Smooth muscle cell (in vitro differentiated cells): ENCODE measurements at regions not wholly inside any gene's neighbourhood (a gene's known extent, or its start where the extent isn't known, plus 50 kb on each side); places are given as distances from the start of the nearest gene placed in this dataset.

ENCODE experiments used
- DNase-seq: peaks from one replicate; lab custom pipeline; 2025; ENCODE audit not compliant: unreplicated experiment; lab: John Stamatoyannopoulos, UW
- H2AFZ ChIP-seq: fragments of 200-600 bp; sonication (generic); 2 replicates; pipeline ENCODE4 v1.6.0; 2016; ENCODE audit warnings: antibody characterized with exemption, low read depth, mild to moderate bottlenecking
- H3F3A ChIP-seq: fragments of 200-600 bp; sonication (generic); 2 replicates; pipeline ENCODE4 v1.6.0; 2017; ENCODE audit warnings: antibody characterized with exemption, low read depth
- H3K27ac ChIP-seq: fragments of 200-600 bp; sonication (generic); 2 replicates; pipeline ENCODE4 v1.5.1; 2016; ENCODE audit warnings: low read depth, mild to moderate bottlenecking
- H3K27me3 ChIP-seq: fragments of 200-600 bp; sonication (generic); 2 replicates; pipeline ENCODE4 v1.6.1; 2016; ENCODE audit warnings: low read depth, mild to moderate bottlenecking
- H3K36me3 ChIP-seq: fragments of 200-600 bp; sonication (generic); 2 replicates; pipeline ENCODE4 v1.5.1; 2016; ENCODE audit warnings: low read depth
- H3K4me1 ChIP-seq: fragments of 200-600 bp; sonication (generic); 2 replicates; pipeline ENCODE4 v1.5.1; 2016; ENCODE audit warnings: low read depth
- H3K4me2 ChIP-seq: fragments of 200-600 bp; sonication (generic); 2 replicates; pipeline ENCODE4 v1.6.0; 2016; ENCODE audit warnings: mild to moderate bottlenecking
- H3K4me3 ChIP-seq: fragments of 200-600 bp; sonication (generic); 2 replicates; pipeline ENCODE4 v1.5.1; 2016; ENCODE audit warnings: mild to moderate bottlenecking
- H3K79me2 ChIP-seq: fragments of 200-600 bp; sonication (generic); 2 replicates; pipeline ENCODE4 v1.6.0; 2016; ENCODE audit warnings: low read depth, mild to moderate bottlenecking
- H3K9ac ChIP-seq: fragments of 200-600 bp; sonication (generic); 2 replicates; pipeline ENCODE4 v1.6.0; 2016; ENCODE audit warnings: low read depth
- H3K9me3 ChIP-seq: fragments of 200-600 bp; sonication (generic); replicated peaks from 2 replicates; pipeline ENCODE4 v1.5.1; 2016; ENCODE audit warnings: low read depth
- H4K20me1 ChIP-seq: fragments of 200-600 bp; sonication (generic); 2 replicates; pipeline ENCODE4 v1.6.0; 2016; ENCODE audit warnings: low read depth
- CTCF ChIP-seq: fragments of 200-600 bp; sonication (generic); IDR thresholded peaks from 2 replicates; pipeline ENCODE4 v1.5.1; 2017; ENCODE audit warnings: borderline replicate concordance, mild to moderate bottlenecking, antibody characterized with exemption; ENCODE audit not compliant: insufficient read depth, poor library complexity, severe bottlenecking
- WGBS: methylation state at CpG from one replicate; pipeline ENCODE4 v1.1.7; 2016; ENCODE audit warnings: low lambda C conversion rate; 5-methylcytosine and 5-hydroxymethylcytosine counted together

GRCh38 chr2:30374380-30374779, 72.7 kb upstream of the LCLAT1 start:
- Histone ChIP-seq H3K27ac (no peak overlapping the region), H4K20me1 (no peaks in the 10 kb centered on the region), H3K4me1 (no peaks in the 10 kb centered on the region), H3K36me3 (no peaks in the 10 kb centered on the region), H2AFZ (no peak overlapping the region), H3K9ac (no peak overlapping the region), H3K4me2 (no peak overlapping the region), H3K79me2 (no peaks in the 10 kb centered on the region), H3F3A (peaks cover 9% of the 10 kb centered on the region), H3K4me3 (no peak overlapping the region), H3K27me3 (no peaks in the 10 kb centered on the region), H3K9me3 (no peaks in the 10 kb centered on the region)
- no peak for TF ChIP-seq CTCF
- 91% methylated on average over 2 of the region's 2 CpGs for WGBS
- no peak for DNase-seq

GRCh38 chr2:30375915-30376314, 71.1 kb upstream of the LCLAT1 start:
- H3K79me2 ChIP-seq: no peaks in the 10 kb centered on the region
- TF ChIP-seq CTCF: no peak
- H3F3A ChIP-seq: peaks cover 9% of the 10 kb centered on the region

GRCh38 chr2:30379481-30379880, 67.6 kb upstream of the LCLAT1 start:
- H3K4me2 ChIP-seq: no peak overlapping the region
- H3K4me3 ChIP-seq: no peak overlapping the region
- H3K9ac ChIP-seq: no peak overlapping the region
- no peak overlapping the region for H2AFZ ChIP-seq
- H3K4me1 ChIP-seq: no peaks in the 10 kb centered on the region
- WGBS: 97% methylated on average over 1 of the region's 1 CpG
- no peaks in the 10 kb centered on the region for H3K36me3 ChIP-seq
- H3K9me3 ChIP-seq: no peaks in the 10 kb centered on the region
- no peaks in the 10 kb centered on the region for H4K20me1 ChIP-seq
- H3K27ac ChIP-seq: no peak overlapping the region
- H3K27me3 ChIP-seq: peaks cover 3% of the 10 kb centered on the region
- TF ChIP-seq CTCF: no peak
- H3F3A ChIP-seq: peaks cover 3% of the 10 kb centered on the region
- H3K79me2 ChIP-seq: no peaks in the 10 kb centered on the region
- no peak for DNase-seq

More at GRCh38 chr2:30375915-30376314, 71.1 kb upstream of the LCLAT1 start:
- no peaks in the 10 kb centered on the region for H3K36me3 ChIP-seq
- no peaks in the 10 kb centered on the region for H3K27me3 ChIP-seq
- no peaks in the 10 kb centered on the region for H3K4me1 ChIP-seq
- no peak overlapping the region for H3K4me3 ChIP-seq
- no peak overlapping the region for H2AFZ ChIP-seq
- DNase-seq: no peak
- no peak overlapping the region for H3K4me2 ChIP-seq
- H3K9me3 ChIP-seq: no peaks in the 10 kb centered on the region
- H3K27ac ChIP-seq: no peak overlapping the region
- no peaks in the 10 kb centered on the region for H4K20me1 ChIP-seq
- no peak overlapping the region for H3K9ac ChIP-seq

- H3K79me2 ChIP-seq: no peaks in the 10 kb centered on the region
- TF ChIP-seq CTCF: no peak
- WGBS: 96% methylated on average over 3 of the region's 3 CpGs
Measured at GRCh38 chr2:30380824-30381223, 66.2 kb upstream of the LCLAT1 start.

More at GRCh38 chr2:30380824-30381223, 66.2 kb upstream of the LCLAT1 start:
- Histone ChIP-seq H3K9me3 (no peaks in the 10 kb centered on the region), H4K20me1 (no peaks in the 10 kb centered on the region), H3K36me3 (no peaks in the 10 kb centered on the region), H3F3A (no peaks in the 10 kb centered on the region), H3K27ac (no peak overlapping the region), H3K4me2 (no peak overlapping the region), H3K9ac (no peak overlapping the region), H3K4me3 (no peak overlapping the region), H3K4me1 (no peaks in the 10 kb centered on the region), H3K27me3 (peaks cover 5% of the 10 kb centered on the region), H2AFZ (no peak overlapping the region)
- no peak for DNase-seq
